Erythroblast (primary cell): ENCODE measurements at regions not wholly inside any gene's neighbourhood (a gene's known extent, or its start where the extent isn't known, plus 50 kb on each side); places are given as distances from the start of the nearest gene placed in this dataset.

Source experiments
- GATA1 ChIP-seq: IDR thresholded peaks from 2 replicates; pipeline ENCODE4 v1.6.1; 2011; ENCODE audit warnings: low read depth, mild to moderate bottlenecking, control low read depth, low read length, moderate library complexity
- POLR2A ChIP-seq: IDR thresholded peaks from 2 replicates; pipeline ENCODE4 v1.6.1; 2011; ENCODE audit warnings: mild to moderate bottlenecking, low read length

- no peak for TF ChIP-seq POLR2A
- TF ChIP-seq GATA1 = no peak
Observed at GRCh38 chr11:28517621-28518020, 409.4 kb downstream of the METTL15 start.
